ENCODE measurements at regions not wholly inside any gene's neighbourhood (a gene's known extent, or its start where the extent isn't known, plus 50 kb on each side); places are given as distances from the start of the nearest gene placed in this dataset.

- no peak for TF ChIP-seq ZNF138 (tag by site-specific recombination; IDR thresholded peaks at IDR 0.05; ENCODE audit: borderline replicate concordance)
- TF ChIP-seq, protein P1, sequence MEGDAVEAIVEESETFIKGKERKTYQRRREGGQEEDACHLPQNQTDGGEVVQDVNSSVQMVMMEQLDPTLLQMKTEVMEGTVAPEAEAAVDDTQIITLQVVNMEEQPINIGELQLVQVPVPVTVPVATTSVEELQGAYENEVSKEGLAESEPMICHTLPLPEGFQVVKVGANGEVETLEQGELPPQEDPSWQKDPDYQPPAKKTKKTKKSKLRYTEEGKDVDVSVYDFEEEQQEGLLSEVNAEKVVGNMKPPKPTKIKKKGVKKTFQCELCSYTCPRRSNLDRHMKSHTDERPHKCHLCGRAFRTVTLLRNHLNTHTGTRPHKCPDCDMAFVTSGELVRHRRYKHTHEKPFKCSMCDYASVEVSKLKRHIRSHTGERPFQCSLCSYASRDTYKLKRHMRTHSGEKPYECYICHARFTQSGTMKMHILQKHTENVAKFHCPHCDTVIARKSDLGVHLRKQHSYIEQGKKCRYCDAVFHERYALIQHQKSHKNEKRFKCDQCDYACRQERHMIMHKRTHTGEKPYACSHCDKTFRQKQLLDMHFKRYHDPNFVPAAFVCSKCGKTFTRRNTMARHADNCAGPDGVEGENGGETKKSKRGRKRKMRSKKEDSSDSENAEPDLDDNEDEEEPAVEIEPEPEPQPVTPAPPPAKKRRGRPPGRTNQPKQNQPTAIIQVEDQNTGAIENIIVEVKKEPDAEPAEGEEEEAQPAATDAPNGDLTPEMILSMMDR (tag by site-specific recombination; IDR thresholded peaks at IDR 0.05), result no peak
- TF ChIP-seq ZFHX2 (tag by site-specific recombination; conservative IDR thresholded peaks at IDR 0.05), result no peak
- TF ChIP-seq, protein P2, sequence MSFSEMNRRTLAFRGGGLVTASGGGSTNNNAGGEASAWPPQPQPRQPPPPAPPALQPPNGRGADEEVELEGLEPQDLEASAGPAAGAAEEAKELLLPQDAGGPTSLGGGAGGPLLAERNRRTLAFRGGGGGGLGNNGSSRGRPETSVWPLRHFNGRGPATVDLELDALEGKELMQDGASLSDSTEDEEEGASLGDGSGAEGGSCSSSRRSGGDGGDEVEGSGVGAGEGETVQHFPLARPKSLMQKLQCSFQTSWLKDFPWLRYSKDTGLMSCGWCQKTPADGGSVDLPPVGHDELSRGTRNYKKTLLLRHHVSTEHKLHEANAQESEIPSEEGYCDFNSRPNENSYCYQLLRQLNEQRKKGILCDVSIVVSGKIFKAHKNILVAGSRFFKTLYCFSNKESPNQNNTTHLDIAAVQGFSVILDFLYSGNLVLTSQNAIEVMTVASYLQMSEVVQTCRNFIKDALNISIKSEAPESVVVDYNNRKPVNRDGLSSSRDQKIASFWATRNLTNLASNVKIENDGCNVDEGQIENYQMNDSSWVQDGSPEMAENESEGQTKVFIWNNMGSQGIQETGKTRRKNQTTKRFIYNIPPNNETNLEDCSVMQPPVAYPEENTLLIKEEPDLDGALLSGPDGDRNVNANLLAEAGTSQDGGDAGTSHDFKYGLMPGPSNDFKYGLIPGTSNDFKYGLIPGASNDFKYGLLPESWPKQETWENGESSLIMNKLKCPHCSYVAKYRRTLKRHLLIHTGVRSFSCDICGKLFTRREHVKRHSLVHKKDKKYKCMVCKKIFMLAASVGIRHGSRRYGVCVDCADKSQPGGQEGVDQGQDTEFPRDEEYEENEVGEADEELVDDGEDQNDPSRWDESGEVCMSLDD (tag by site-specific recombination; IDR thresholded peaks at IDR 0.05), result no peak
- TF ChIP-seq KLF1 (tag by site-specific recombination; IDR thresholded peaks at IDR 0.05), result no peak
- TF ChIP-seq, protein P3, sequence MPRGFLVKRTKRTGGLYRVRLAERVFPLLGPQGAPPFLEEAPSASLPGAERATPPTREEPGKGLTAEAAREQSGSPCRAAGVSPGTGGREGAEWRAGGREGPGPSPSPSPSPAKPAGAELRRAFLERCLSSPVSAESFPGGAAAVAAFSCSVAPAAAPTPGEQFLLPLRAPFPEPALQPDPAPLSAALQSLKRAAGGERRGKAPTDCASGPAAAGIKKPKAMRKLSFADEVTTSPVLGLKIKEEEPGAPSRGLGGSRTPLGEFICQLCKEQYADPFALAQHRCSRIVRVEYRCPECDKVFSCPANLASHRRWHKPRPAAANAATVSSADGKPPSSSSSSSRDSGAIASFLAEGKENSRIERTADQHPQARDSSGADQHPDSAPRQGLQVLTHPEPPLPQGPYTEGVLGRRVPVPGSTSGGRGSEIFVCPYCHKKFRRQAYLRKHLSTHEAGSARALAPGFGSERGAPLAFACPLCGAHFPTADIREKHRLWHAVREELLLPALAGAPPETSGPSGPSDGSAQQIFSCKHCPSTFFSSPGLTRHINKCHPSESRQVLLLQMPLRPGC (tag by site-specific recombination; IDR thresholded peaks at IDR 0.05), result no peak
- no peak for TF ChIP-seq OSR2 (tag by site-specific recombination; IDR thresholded peaks at IDR 0.05)
- TF ChIP-seq BCL11A (tag by site-specific recombination; IDR thresholded peaks at IDR 0.05; ENCODE audit: low read depth), result no peak
These were observed 80.5 kb downstream of the CASP3 start for GRCh38 chr4:184568770-184569169.

Data from HEK293 (cell line).